Common myeloid progenitor, CD34-positive (primary cell): ENCODE measurements at regions not wholly inside any gene's neighbourhood (a gene's known extent, or its start where the extent isn't known, plus 50 kb on each side); places are given as distances from the start of the nearest gene placed in this dataset.
A peak's percentile ranks its signal among the peaks of the same experiment; 100 is the strongest.

ENCODE experiments used
- CTCF ChIA-PET: fragments of 350-600 bp; sonication (Branson Sonifier 250); formaldehyde crosslinking; loops from one replicate; lab custom pipeline; 2021; ENCODE audit warnings: antibody characterized with exemption; lab: Charles Lee
- POLR2A ChIA-PET: fragments of 350-600 bp; sonication (Branson Sonifier 250); formaldehyde crosslinking; loops from one replicate; lab custom pipeline; 2021; ENCODE audit warnings: antibody characterized with exemption; lab: Charles Lee
- DNase-seq, 3 donors: peaks; one replicate each; pipeline versions ENCODE4 v3.0.0 to v3.0.0-alpha.2; 2013
- H3K27ac ChIP-seq, 2 experiments: 1 replicate in 1 of 2; 2 replicates in 1 of 2; pipeline ENCODE4 v1.7.0; 2013; ENCODE audit warnings: inconsistent platforms in 2 of 2, low read length in 2 of 2, mild to moderate bottlenecking in 2 of 2, low read depth in 1 of 2, moderate library complexity in 1 of 2; ENCODE audit not compliant: severe bottlenecking in 2 of 2, insufficient read depth in 1 of 2, poor library complexity in 1 of 2
- H3K27me3 ChIP-seq, 5 experiments: replicated peaks in 2 of 5; 1 replicate in 3 of 5; 2 replicates in 2 of 5; pipeline versions ENCODE4 v1.6.1 to v1.7.0; 2013; ENCODE audit warnings: low read length in 4 of 5, mild to moderate bottlenecking in 2 of 5, moderate library complexity in 2 of 5, inconsistent platforms in 1 of 5; ENCODE audit not compliant: insufficient read depth in 5 of 5, control insufficient read depth in 4 of 5
- H3K36me3 ChIP-seq, 4 experiments: 1 replicate in 2 of 4; 2 replicates in 2 of 4; pipeline versions ENCODE4 v1.6.1 to v1.7.0; 2013; ENCODE audit warnings: low read length in 3 of 4, control low read depth in 1 of 4, mild to moderate bottlenecking in 1 of 4; ENCODE audit not compliant: control insufficient read depth in 4 of 4, insufficient read depth in 4 of 4
- H3K4me1 ChIP-seq, 4 experiments: 1 replicate in 3 of 4; 2 replicates in 1 of 4; pipeline versions ENCODE4 v1.6.1 to v1.7.1; 2013; ENCODE audit warnings: low read length in 3 of 4, mild to moderate bottlenecking in 3 of 4, control low read depth in 1 of 4, inconsistent platforms in 1 of 4, moderate library complexity in 1 of 4; ENCODE audit not compliant: control insufficient read depth in 4 of 4, insufficient read depth in 4 of 4; ENCODE audit errors: control extremely low read depth in 1 of 4
- H3K4me3 ChIP-seq, 7 experiments: 1 replicate in 4 of 7; 2 replicates in 3 of 7; pipeline versions ENCODE4 v1.5.1 to v1.7.0; 2013; ENCODE audit warnings: mild to moderate bottlenecking in 7 of 7, low read length in 6 of 7, moderate library complexity in 6 of 7, inconsistent platforms in 2 of 7, low read depth in 2 of 7, control low read depth in 1 of 7; ENCODE audit not compliant: insufficient read depth in 4 of 7, control insufficient read depth in 1 of 7; ENCODE audit errors: extremely low read depth in 1 of 7
- H3K9me3 ChIP-seq, 5 experiments: 1 replicate in 4 of 5; 2 replicates in 1 of 5; pipeline versions ENCODE4 v1.6.1 to v1.7.1; 2013; ENCODE audit warnings: low read length in 4 of 5, mild to moderate bottlenecking in 2 of 5, inconsistent platforms in 1 of 5, low read depth in 1 of 5, moderate library complexity in 1 of 5; ENCODE audit not compliant: control insufficient read depth in 4 of 5, insufficient read depth in 2 of 5; ENCODE audit errors: control extremely low read depth in 1 of 5
- WGBS: methylation state at CpG from one replicate; pipeline ENCODE4 v1.1.5; 2013; ENCODE audit not compliant: insufficient coverage; 5-methylcytosine and 5-hydroxymethylcytosine counted together

DNA sequence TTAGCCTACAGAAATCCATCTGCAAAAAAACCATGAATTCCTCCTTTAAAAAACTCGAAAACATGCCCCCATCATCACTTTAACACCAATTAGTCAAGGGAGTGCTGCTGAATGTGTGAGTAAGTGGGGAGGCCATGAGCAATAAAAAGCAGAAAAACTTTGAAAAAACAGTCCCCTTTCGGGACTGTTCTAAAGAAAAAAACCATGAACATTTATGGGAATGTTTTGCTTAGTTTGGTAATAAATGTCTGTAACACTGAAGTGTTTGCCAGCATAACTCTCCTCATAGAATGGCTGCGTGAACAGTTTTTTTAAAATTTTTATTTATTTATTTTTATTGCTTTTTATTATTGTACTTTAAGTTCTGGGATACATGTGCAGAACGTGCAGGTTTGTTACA, 99.4 kb upstream of the TARS1 start:
- no peak overlapping the region for H3K27ac ChIP-seq
- ChIA-PET POLR2A (no interaction called here), CTCF (no interaction called here)
- H3K9me3 ChIP-seq, result no peaks in the 10 kb centered on the region
- DNase-seq, result no peak
- peaks cover 0 to 7% (median 1%) of the 10 kb centered on the region in 4 experiments for H3K4me1 ChIP-seq
- 100% methylated on average over 1 of the region's 4 CpGs for WGBS
- no peaks in the 10 kb centered on the region for H3K36me3 ChIP-seq
- H3K4me3 ChIP-seq, result no peak overlapping the region
- H3K27me3 ChIP-seq, result no peaks in the 10 kb centered on the region

DNA sequence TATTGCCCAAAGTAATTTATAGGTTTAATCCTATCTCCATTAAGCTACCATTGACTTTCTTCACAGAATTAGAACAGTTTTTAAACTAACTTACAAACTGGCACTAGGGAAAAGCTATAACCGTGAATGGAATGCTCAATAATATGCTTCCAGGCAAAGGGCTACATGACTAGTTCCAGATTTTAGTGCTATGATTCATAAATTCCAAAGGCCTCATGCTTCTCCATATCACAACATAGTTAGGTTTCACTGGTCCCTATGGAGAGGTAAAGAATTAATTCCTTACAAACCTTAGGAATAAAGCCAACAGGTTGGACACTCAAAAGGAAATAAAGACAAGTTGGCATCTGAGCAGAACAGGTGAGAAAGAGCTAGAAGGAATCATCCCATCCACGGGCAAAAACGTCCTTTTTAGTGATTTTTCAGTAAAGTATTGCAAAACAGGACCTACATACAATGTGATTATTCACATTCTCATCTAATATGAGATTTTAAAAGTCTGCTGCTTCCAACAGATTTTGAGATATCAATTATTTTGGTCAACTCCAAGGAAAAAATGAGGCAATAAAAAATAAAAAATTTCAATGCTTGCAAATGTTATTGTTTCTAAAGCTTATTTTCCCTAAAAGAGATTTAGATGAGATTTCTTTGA, 97.0 kb upstream of the TARS1 start:
- no peak for DNase-seq

DNA sequence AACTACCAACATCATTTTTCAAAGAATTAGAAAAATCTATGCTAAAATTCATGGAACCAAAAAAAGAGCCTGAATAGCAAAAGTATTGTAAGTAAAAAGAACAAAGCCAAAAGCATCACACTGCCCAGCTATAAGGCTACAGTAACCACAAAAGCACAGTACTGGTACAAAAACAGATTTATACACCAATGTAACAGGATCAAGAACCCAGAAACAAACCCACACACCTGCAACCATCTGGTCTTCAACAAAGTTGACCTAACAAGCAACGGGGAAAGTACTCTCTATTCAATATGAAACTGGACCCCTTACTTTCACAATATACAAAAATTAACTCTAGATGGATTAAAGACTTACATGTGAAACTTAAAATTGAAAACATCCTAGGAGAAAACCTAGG, 94.2 kb upstream of the TARS1 start:
- H3K36me3 ChIP-seq, result no peaks in the 10 kb centered on the region
- no CpG with 5 or more reads among the region's 1 CpG for WGBS
- CTCF ChIA-PET, result no interaction called here
- H3K27me3 ChIP-seq, result no peaks in the 10 kb centered on the region
- no peak overlapping the region for H3K4me3 ChIP-seq
- POLR2A ChIA-PET, result no interaction called here
- no peaks in the 10 kb centered on the region for H3K9me3 ChIP-seq
- no peak overlapping the region for H3K27ac ChIP-seq
- no peaks in the 10 kb centered on the region for H3K4me1 ChIP-seq
- no peak for DNase-seq

More for the DNA sequence above, 97.0 kb upstream of the TARS1 start:
- 100% methylated on average over 1 of the region's 3 CpGs for WGBS
- Histone ChIP-seq H3K4me1 (peaks cover 0 to 7% (median 1%) of the 10 kb centered on the region in 4 experiments), H3K27me3 (no peaks in the 10 kb centered on the region), H3K27ac (no peak overlapping the region), H3K9me3 (no peaks in the 10 kb centered on the region), H3K36me3 (no peaks in the 10 kb centered on the region), H3K4me3 (no peak overlapping the region)
- ChIA-PET CTCF (interaction anchor here (0.6 kb wide), 1 partner anchor 25 kb away, joined by 3 read pairs; no protein-coding TSS in a partner anchor), POLR2A (no interaction called here)

DNA sequence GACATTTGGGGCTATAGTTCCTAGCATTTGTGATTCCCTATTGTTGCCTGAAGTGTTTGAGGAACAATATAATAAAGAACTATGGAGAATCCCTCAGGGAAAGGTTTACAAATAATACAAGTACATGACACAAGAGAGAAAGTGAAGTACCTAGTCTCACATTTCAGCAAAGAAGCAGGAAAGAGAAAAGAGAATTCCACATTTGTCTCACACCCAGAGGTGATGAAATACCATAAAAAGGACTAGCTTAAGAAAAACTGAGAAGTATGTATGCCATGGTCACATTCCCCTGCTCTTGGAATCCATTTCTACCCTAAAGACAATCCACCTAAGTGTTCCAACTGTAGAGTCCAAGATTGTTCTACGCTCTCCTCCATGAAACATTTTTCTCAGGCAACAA, 79.0 kb upstream of the TARS1 start:
- Histone ChIP-seq H3K9me3 (peaks cover 0 to 4% (median 0%) of the 10 kb centered on the region in 5 experiments), H3K27ac (no peak overlapping the region), H3K36me3 (no peaks in the 10 kb centered on the region), H3K27me3 (no peaks in the 10 kb centered on the region), H3K4me1 (peaks cover 13 to 34% (median 23%) of the 10 kb centered on the region in 4 experiments), H3K4me3 (no peak overlapping the region)
- no CpG with 5 or more reads among the region's 1 CpG for WGBS
- ChIA-PET CTCF (interaction anchor here (1.0 kb wide), 1 partner anchor 14 kb away, joined by 3 read pairs; no protein-coding TSS in a partner anchor), POLR2A (no interaction called here)
- no peak for DNase-seq

DNA sequence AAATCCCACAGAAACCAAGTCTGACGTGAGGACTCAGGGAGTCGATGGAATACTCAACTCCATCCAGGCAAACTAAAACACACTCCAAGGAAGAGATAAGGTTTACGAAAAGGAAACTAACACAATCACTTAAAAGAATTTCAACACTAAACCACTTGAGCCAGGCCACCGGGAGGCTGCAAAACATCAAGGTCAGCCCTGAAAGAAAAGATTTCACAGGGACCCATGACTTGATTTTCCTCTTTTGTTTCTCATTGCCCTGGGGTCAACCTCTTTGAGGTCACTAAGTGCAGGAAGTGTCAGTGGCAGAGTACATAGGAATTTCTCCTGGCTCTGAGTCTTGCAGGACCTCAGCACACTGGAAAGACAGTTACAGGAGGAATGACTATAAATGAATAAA, 77.8 kb upstream of the TARS1 start:
- Histone ChIP-seq H3K27ac (no peak overlapping the region), H3K4me3 (no peak overlapping the region), H3K9me3 (peaks cover 0 to 4% (median 0%) of the 10 kb centered on the region in 5 experiments), H3K4me1 (peaks cover 18 to 45% (median 33%) of the 10 kb centered on the region in 4 experiments), H3K27me3 (no peaks in the 10 kb centered on the region), H3K36me3 (no peaks in the 10 kb centered on the region)
- WGBS, result 100% methylated on average over 2 of the region's 4 CpGs
- ChIA-PET CTCF (no interaction called here), POLR2A (no interaction called here)
- DNase-seq, result no peak

DNA sequence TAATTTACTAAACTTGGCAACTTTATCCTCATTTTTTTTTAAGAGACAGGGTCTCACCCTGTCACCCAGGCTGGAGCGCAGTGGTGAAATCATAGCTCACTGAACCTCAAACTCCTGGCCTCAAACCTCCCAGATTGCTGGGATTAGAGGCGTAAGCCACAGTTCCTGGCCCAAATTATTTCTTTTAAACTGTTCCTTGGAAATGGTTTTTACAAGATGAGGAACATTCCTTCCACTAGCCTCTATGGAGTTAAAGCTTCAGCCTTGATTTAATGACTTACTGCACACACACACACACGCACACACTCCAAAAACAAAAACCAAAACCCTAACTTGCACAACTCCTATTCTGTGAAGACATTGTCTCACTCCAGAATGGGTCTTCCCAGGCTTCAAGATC, 77.2 kb upstream of the TARS1 start:
- Histone ChIP-seq H3K27me3 (no peaks in the 10 kb centered on the region), H3K9me3 (peaks cover 0 to 4% (median 0%) of the 10 kb centered on the region in 5 experiments), H3K4me1 (peaks cover 18 to 47% (median 34%) of the 10 kb centered on the region in 4 experiments), H3K4me3 (no peak overlapping the region), H3K36me3 (no peaks in the 10 kb centered on the region), H3K27ac (no peak overlapping the region)
- WGBS, result 96% methylated on average over 3 of the region's 3 CpGs
- ChIA-PET POLR2A (no interaction called here), CTCF (no interaction called here)
- DNase-seq, result no peak

DNA sequence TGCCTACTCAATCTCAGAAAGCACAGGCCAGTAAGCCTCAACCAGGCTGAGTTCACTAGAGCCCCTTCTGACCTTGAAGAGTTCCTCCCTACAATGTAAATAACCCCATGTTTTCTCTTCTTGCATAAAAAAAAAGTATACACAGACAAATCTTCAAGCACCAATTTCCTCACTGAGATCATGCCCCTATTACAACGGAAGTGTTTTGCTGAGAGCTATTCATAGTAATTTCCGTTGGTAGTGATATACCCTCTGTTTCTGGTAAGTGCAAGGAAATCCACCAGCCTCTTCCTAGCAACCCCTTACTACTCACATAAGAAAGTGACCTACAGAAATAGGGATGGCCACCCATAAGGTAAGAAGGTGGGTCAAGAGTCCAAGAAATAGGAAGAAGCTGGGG, 76.4 kb upstream of the TARS1 start:
- H3K36me3 ChIP-seq, result no peaks in the 10 kb centered on the region
- H3K4me1 ChIP-seq, result peaks cover 20 to 48% (median 36%) of the 10 kb centered on the region in 4 experiments
- H3K27me3 ChIP-seq, result no peaks in the 10 kb centered on the region
- CTCF ChIA-PET, result interaction anchor here (1.2 kb wide), 1 partner anchor 15 kb away, joined by 4 read pairs; no protein-coding TSS in a partner anchor
- peaks cover 0 to 4% (median 0%) of the 10 kb centered on the region in 5 experiments for H3K9me3 ChIP-seq
- POLR2A ChIA-PET, result interaction anchor here (0.6 kb wide), 1 partner anchor 594 kb away, joined by 5 read pairs; no protein-coding TSS in a partner anchor
- peak overlapping the region in 3 of 7 experiments; percentile 5 to 28 (median 22) for H3K4me3 ChIP-seq
- peak overlapping the region in 1 of 2 experiments; percentile 9 for H3K27ac ChIP-seq
- peak; percentile 20 to 65 (median 47) for DNase-seq
- WGBS, result no CpG with 5 or more reads among the region's 2 CpGs
